GM23248 (cell line): ENCODE measurements at regions not wholly inside any gene's neighbourhood (a gene's known extent, or its start where the extent isn't known, plus 50 kb on each side); places are given as distances from the start of the nearest gene placed in this dataset.

ENCODE experiments used
- EZH2 ChIP-seq: fragments of 200-600 bp; sonication (generic); IDR thresholded peaks from 2 replicates; pipeline ENCODE4 v1.6.1; 2018; ENCODE audit warnings: antibody characterized with exemption, mild to moderate bottlenecking; ENCODE audit not compliant: insufficient read depth, poor library complexity, severe bottlenecking
- EZH2phosphoT487 ChIP-seq: fragments of 200-600 bp; sonication (generic); IDR thresholded peaks from 2 replicates; pipeline ENCODE4 v1.6.1; 2018; ENCODE audit warnings: antibody characterized with exemption, moderate library complexity, mild to moderate bottlenecking, low read depth; ENCODE audit not compliant: insufficient read depth

DNA sequence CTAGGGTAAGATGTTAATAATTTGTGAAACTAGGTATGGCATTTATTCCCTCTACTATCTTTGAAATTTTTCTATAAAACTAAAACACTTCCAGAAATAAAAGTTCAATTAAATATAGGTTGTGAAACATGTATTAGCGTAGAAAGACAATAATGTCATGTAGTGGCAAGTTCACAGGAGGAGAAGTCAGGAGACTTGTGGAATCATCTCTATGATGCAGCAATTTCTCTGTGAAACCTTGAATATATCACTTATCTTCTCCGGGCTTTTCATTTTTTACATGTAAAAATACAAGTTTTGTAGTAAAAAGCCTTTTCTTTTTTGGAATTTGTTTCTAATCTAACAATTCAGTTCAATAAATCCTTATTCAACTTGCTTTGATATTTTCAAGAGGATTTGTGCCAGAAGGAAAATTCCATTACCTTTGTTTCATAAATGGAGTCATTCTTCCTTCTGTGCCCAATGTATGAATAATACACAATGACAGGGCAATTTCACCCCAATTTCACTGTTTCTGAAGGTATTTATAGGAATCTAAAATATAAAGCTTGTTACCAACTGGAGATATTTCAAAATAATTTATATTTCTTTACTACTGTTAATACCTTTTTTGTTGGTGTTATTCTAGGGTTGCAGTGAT, 758.3 kb downstream of the FAM181B start:
- TF ChIP-seq EZH2: no peak
- TF ChIP-seq EZH2phosphoT487: no peak
